HG02623 (cell line): ENCODE measurements at regions not wholly inside any gene's neighbourhood (a gene's known extent, or its start where the extent isn't known, plus 50 kb on each side); places are given as distances from the start of the nearest gene placed in this dataset.
"Not testable (repeated sequence)": the region's sequence is repeated elsewhere in the genome, so short reads cannot be mapped to it uniquely, and the experiment has no call there.

Source experiments
- ATAC-seq: cut with Tn5 transposase; IDR thresholded peaks from one replicate; pipeline ENCODE4 v1.9.1; 2021; ENCODE audit warnings: moderate library complexity; ENCODE audit not compliant: unreplicated experiment

DNA sequence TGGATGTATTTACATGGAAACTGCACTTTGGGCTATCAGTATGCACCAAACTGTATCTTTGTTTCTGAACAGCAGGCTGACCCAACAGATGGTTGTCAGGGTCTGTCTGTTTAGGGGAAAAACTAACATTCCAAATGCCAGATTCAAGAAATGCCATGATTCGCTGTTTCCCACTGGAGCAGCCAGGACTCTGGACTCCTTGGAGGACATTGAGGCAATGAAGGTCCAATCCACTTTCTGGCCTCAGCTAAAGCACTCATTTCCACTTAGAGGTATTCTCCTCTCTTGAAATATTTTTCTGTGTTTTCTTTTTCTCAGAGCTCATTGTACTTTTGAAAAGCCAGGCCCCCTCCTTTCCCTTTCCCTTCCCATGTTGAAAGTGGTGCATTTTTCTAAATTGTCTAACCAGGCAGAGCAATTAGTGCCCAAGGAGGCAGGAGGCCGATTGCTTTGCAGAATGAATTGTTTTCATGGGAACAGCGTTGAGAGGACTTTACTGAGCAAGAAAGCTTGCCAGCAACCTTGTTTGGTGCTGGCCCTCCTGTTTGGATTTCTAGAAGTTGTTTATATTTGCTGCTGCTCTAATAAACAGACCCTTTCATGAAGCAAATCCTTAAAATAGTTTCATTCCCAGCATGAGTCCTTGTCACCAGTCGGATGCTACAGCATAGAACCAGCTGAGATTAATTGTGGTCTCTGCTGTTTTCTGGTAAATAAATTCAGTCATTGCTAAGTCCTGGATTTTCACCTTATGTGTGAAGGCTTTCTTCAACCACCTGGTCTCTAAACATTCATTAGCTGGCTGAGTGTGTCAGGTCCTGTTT, 132.8 kb upstream of the TAF11L2 start:
- ATAC-seq, result no peak

DNA sequence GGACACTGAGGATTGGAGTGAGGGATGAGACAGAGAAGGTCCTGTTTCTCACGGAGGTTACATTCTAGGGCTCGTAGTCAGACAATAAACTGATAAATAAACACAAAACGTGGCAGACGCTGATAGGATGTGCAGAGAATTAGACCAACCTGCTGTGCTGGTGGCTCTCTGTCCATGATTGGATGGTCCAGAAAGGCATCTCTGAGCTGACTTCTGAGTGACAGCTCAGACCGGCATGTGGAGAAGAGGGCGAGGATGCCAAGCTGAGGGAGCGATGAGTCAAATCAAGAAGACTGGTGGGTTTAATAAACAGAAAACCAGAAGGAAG, 132.3 kb upstream of the TAF11L2 start:
- no peak for ATAC-seq

DNA sequence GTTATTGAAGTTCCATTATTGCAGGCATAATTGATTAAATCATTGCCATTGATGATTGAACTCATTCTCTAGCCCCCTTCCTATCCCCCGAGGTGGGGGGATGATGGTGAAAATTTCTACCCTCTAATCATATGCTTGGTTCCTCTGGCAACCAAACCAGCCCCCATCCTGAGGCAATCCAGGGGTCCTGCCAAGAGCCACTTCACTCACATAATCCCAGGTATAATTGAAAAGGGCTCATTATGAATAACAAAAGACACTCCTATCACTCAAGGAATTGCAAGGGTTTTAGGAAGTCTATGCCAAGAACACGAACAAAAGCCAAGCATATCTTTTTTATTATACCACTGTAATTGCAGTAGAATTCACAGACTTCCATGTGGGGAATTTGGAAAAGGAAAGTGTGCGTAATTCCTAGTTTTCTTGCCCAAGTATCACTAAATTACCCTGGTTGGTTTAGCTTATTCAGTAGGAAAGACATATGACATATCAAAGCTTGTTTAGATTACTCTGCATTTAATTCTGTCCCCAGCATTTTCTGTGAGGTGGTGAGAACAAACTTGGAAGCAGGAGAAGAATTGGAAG, 130.7 kb upstream of the TAF11L2 start:
- no peak for ATAC-seq

DNA sequence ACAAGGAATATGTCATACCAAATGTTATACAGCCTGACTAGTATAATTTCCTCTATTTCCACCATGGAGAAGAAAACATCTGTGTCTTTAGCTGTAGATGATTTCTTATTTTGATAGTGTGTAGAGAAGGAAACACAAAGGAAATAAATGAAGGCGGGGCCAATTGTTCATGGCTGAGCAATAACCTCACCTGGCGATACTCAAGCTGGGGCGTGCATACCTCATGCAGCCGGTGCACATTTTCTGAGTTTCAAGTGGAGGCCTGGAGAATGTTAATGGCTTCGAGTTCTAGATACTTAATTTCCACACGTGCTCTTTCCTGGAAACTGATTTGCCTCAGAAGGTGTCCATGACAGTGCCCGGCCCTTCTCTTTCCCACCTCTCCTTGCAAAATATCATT, 127.4 kb upstream of the TAF11L2 start:
- no peak for ATAC-seq

DNA sequence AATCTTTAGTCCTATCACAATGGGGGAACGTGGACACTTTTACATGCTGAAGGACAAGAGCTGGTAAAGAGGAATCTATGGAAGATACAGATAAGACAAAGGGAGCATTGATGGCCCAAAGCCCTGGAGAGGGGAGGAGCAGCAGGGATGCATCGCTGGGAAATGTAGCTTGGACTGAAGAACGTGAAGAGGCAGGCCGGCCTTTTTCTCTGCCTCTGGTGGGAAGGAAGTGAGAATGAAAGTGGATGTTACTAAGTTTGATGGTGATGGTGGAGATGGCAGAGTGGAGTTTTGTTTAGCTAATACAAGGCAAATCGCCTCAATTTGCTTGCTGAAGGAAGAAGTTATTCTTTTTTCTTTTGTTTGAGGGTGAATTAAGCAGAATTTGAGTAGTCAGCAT, 124.6 kb upstream of the TAF11L2 start:
- ATAC-seq, result no peak

DNA sequence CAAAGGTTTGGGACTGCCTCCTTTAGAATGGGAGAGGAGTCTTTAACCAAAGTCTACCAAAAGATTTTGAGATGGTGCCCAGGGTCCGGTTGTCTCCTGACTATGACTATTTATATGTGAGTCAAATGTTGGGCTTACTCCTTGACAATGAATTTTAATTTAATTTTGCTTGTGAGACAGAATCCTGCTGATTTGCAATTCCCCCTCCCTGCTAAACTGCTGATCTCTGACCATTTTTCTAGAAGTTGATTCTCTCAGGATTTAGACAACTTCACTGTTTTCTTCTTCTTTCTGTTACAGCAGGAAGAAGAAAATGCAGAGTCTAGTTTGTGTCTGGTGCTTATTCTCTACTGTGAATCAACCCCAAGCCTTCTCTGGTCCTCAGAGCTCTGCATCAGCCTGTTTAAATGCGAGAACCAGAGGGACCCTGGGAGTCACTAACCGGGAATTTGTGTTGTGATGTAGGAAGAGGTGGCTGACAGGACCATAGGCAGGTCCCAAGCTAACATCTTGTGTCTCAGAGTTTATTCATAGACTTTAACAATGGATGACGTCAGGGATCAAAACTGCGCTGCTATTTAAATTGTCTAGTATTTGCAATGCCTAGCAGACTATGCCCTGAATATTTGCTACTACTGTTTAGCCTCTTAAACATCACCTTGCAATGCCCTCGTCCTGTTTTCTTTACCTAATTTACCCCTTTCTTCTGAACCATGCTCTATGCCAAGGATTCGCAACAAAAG, 124.0 kb upstream of the TAF11L2 start:
- no peak for ATAC-seq

DNA sequence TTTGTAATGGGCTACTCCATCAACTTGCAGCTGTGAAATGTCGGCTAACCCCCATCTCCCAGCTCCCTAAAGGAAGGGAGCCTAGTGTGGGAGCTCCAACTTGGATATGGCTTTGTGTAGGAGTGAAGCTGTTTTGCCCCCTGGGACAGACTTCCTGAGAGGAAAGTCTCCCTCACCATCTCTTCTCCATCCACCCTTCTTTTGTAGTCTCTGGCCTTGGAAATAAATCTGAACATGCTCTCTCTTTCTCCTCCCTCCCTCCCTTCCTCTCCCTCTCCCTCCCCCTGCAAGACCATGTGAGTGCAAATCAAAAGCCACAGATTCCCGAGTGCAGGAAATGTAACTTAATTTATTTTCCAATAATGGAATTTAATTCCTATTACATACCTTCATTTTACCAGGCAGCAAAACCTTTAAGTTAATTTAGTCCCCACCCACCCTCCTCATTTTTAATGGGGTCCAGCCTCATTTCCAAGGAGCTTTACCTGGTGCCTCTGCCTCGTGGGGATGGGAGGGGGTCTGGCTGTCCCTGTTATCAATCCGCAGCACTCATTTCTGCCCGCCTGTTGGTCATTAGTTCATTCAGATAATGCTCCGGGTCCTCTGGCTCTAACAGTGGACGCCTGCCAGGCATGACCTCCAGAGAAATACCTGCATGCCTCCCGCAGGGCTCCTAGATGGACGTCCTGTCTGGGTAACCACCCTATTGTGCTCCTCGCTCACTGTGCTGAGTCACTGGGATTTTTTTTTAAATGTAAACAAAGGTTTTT, 122.9 kb upstream of the TAF11L2 start:
- ATAC-seq, result no peak

DNA sequence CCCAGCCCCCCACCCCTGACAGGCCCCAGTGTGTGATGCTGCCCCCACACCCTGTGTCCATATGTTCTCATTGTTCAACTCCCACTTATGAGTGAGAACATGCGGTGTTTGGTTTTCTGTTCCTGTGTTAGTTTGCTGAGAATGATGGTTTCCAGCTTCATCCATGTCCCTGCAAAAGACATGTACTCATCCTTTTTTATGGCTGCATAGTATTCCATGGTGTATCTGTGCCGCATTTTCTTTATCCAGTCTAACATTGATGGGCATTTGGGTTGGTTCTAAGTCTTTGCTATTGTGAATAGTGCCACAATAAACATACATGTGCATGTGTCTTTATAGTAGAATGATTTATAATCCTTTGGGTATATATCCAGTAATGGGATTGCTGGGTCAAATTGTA, 122.1 kb upstream of the TAF11L2 start:
- not testable (repeated sequence) for ATAC-seq

DNA sequence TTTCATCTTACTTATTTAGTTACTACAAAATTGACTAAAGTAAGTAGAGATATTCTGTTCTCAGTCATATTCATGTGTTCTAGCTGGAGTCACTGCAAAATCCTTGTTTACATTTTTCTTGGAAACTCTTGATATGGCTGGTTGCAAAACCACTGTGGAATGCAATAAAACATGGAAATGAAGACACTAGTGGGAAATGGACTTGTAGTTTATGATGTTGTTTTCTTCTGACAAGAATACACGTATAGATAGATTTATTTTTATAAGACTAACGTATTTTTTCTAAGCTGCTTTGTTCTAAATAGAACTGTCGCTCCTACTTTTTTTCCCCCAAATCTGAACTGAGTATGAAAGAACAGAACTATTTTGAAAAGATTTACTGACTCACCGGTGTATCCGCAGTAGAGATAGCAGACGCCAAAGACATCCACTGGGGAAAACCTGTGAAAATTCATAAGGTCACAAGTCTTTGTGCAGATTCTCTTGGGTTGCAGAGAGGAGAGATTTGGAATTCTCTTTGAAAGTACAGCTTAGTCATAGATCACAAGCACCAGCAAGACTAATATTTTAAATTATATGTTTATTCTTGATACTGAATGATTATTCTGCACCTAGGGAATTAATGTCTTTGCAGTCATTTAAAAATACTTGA, 119.6 kb upstream of the TAF11L2 start:
- no peak for ATAC-seq

DNA sequence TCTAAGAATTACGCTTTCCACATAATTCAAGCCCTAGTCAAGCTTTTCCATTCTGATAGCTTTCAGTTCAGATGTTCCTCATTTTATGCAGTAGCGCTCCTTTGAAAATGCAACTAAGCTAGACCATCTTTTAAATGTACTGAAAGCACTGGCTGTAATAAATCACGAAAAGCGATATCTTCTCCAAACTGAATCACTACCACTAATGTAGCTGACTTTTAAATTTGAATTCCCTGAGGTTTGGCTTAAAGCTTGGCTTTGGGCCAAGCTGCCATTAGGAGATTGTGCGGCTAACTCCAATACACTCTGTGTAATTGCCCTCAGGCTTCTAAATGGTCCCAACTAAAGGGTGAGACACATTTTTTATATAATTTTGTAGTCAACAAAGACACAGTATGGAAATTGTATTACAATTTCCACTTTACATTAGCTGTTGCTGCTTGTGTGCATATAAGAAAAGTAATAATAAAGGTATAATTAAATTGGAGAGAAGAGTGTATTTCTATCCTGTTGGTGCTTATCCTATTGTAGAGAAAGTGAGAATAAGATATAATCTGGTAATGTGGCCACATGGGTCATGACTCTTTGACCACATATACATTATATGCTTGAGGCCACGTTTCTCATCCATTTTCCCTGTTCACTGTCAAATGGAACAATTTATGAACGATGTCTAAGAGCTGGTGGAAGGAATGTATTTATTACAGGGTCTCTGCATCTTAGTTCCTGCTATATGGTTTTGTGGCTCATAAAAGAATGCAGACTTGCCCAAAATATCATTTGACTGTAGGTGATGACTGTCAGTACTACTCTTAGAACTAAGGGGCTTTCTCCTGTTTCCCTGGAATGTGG, 118.7 kb upstream of the TAF11L2 start:
- ATAC-seq, result no peak

DNA sequence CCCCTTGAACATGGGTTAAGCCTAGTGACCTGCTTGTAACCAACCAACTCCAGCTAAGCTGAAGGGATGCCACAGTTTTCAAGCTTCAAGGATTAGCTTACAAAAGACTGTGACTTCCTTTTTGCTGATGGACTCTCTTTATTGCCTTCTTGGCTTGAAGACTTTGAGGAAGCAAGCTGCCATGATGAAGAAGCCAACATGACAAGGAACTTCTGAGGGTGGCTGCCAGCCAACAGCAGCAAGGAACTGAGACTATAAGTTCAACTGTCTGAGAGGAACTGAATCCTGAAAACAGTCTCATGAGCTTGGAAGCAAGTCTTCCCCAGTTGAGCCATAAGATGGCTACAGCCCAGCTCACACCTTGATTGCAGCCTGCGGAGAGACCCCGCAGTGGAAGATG, 116.1 kb upstream of the TAF11L2 start:
- no peak for ATAC-seq

DNA sequence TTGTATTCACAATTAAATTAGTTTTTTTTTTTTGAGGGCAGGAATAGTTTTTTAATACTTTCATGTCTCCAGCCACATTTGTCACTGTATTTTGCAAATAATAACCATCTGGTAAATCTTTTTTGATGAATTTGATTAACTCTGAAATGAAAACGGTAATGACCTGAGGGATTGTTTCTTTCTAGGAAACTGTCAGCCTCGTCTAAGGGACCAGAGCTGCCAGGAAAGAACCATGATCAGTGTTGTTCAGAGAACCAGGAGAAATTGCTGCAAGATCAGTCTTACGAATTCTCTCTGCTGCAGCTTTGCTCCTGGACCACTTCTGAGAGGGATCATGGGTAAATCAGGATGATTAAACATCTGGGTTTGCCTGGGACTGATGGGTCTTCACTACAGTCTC, 114.5 kb upstream of the TAF11L2 start:
- no peak for ATAC-seq

DNA sequence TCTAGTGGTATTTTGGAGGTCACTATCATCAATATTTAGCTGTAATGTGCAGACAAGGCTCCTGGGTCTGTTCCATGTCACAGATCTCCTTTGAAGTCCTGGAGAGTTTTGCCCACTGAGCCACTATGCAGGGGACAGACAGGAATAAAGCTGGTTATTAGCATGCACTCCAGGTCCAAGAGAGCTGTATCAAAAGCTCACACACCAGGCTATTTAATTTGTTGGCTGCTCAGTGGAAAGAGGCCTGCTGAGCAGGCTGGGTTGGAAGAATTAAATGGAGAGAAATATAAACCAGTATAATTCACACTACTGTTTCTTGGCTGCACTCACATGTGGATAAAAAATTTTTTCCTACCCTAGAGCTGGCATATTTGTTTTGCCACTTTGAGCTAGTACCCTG, 113.8 kb upstream of the TAF11L2 start:
- ATAC-seq, result no peak

DNA sequence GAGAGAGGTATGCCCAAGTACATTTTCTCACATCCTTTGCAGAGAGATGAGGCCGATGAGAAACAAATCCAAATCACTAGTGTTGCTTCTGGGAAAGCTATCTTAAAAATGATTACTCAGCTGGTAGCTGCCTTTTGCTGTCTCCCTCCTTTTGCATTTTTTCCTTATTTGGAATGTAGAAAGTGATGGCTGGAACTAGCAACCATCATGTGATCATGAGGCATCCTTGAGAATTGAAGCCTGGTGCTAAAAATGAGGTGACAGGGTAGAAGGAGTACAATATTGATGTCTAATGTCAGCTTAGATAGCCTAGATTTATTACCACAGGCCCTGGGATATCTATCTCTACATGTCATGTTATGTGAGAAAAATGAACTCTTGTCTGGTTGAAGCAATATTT, 109.3 kb upstream of the TAF11L2 start:
- ATAC-seq, result no peak

DNA sequence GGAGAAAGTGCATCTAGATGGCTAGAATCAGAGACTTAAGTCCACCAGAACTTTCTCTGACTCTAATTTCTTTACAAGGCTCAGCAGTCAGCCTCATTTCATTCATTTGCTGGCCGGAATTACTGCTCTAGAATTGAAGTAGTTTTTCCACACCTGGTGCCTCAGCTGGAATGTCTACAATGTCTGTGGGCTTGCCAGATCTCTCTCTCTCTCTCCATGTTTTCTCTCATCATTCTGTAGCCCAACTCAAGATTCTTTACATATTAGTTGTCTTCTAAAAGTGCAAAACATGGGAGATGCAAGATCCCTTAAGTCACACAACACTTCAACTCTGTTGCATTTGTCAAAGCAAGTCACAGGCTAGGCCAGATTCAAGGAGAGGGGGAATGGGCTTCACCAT, 103.9 kb upstream of the TAF11L2 start:
- ATAC-seq, result no peak

DNA sequence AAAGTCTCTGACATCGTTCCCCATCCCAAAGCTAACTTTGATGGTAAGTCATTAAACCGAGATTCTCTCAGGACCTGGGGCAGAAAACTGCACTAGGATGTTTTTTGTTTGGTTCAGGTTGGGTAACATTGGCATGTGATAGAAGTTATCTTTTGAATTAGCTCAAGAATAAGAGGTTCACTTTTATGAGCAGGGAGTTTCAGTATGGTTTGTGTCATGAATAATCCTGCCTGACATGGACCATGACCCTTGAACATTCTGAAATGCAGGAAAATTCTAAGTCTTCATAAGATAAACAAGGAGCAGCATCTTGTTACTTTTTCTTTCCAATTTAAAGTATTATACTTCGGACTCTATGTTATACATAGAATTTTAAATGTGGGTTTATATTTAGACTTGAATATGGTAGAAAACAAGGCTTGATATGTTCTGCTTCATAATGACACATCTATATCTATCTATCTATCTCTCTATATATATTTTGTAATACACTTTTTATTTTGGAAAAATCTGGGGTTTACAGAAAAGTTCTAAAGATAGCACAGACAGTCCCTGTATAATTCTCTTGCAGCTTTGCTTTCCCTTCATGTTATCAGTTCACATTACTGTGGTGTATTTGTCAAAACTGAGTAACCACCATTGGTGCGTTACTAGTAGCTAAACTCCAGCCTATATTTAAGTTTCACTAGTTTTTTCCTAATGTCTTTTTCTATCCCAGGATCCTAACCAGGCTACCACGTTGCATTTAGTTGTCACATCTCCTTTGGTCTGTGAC, 102.7 kb upstream of the TAF11L2 start:
- ATAC-seq, result no peak

DNA sequence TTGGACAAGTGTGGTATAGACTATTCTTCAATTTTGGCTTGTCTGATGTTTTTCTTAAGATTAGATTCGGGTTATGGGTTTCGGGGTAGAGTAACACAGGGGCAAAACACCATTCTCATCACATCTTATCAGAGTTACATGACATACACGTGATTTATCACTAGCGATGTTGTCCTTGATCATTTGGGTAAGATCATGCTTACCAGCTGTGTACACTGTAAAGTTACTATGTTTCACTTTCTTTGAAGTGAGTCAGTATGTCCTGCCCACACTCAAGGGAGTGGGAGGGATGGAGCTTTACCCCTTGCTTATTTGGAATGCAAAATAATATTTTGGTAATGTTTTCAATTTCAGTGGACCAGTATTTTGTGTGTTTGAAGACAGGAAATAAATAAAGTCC, 101.8 kb upstream of the TAF11L2 start:
- peak; percentile 42 for ATAC-seq

DNA sequence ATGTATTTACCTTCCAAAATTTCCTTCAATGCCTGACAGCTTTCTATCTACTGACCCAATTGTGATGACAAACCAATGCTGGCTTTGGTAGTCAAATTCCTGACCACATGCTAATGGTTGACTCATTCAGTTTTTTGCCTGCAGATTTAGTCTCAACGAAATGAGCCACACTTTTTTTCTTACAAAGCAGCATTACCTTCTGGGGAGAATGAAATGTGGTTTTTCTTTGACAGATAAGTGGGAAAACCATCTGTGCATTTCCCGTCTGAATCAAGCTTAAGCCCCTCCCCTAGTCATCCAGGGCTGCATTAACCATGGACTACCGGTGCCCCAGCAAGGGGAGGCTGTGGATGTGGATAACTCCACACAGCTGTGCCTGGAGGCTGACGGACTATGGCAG, 99.6 kb upstream of the TAF11L2 start:
- peak; percentile 54 for ATAC-seq
